Vagina (tissue), 2 donors: ENCODE measurements at regions not wholly inside any gene's neighbourhood (a gene's known extent, or its start where the extent isn't known, plus 50 kb on each side); places are given as distances from the start of the nearest gene placed in this dataset.

Experiments used
- DNase-seq, 2 donors: peaks; one replicate each; pipeline ENCODE4 v3.0.0-alpha.2; 2017; ENCODE audit errors: extremely low spot score in 2 of 2
- H3K27ac ChIP-seq: fragments of 200-600 bp; sonication (generic); one replicate; pipeline ENCODE4 v1.5.1; 2019
- H3K27me3 ChIP-seq: fragments of 200-600 bp; sonication (generic); one replicate; pipeline ENCODE4 v1.5.1; 2019
- H3K36me3 ChIP-seq, 2 donors: fragments of 200-600 bp; sonication (generic); one replicate each; pipeline ENCODE4 v1.5.1; 2017 to 2019
- H3K4me1 ChIP-seq: fragments of 200-600 bp; sonication (generic); one replicate; pipeline ENCODE4 v1.5.1; 2019
- H3K4me3 ChIP-seq, 2 donors: fragments of 200-600 bp; sonication (generic); 1 replicate in 1 of 2; 2 replicates in 1 of 2; pipeline ENCODE4 v1.5.1; 2016 to 2019
- H3K9me3 ChIP-seq: fragments of 200-600 bp; sonication (generic); one replicate; pipeline ENCODE4 v1.5.1; 2019
- POLR2A ChIP-seq, 2 donors: fragments of 450-650 bp; IDR thresholded peaks; one replicate each; pipeline ENCODE4 v1.6.1; 2017; ENCODE audit warnings: antibody characterized with exemption in 2 of 2, mild to moderate bottlenecking in 2 of 2, moderate library complexity in 2 of 2
- POLR2AphosphoS5 ChIP-seq, 2 donors: sonication (generic); formaldehyde crosslinking; IDR thresholded peaks; one replicate each; pipeline ENCODE4 v1.9.0; 2017; ENCODE audit warnings: antibody characterized with exemption in 2 of 2, mild to moderate bottlenecking in 2 of 2, low read depth in 1 of 2; ENCODE audit not compliant: insufficient read depth in 1 of 2
- intact Hi-C: fragments of 100-400 bp; cut with DNase I; formaldehyde crosslinking; loops from one replicate; pipeline ENCODE4 v1.15.1; 2023
- TF ChIP-seq, protein P1 (sequence below), 3 experiments: fragments of 450-650 bp in 2 of 3; fragments of 200-600 bp in 1 of 3; sonication (generic) in 1 of 3; IDR thresholded peaks; one replicate each; pipeline ENCODE4 v1.5.1; 2017 to 2019; ENCODE audit warnings: antibody characterized with exemption in 3 of 3, mild to moderate bottlenecking in 2 of 3, moderate library complexity in 2 of 3

DNA sequence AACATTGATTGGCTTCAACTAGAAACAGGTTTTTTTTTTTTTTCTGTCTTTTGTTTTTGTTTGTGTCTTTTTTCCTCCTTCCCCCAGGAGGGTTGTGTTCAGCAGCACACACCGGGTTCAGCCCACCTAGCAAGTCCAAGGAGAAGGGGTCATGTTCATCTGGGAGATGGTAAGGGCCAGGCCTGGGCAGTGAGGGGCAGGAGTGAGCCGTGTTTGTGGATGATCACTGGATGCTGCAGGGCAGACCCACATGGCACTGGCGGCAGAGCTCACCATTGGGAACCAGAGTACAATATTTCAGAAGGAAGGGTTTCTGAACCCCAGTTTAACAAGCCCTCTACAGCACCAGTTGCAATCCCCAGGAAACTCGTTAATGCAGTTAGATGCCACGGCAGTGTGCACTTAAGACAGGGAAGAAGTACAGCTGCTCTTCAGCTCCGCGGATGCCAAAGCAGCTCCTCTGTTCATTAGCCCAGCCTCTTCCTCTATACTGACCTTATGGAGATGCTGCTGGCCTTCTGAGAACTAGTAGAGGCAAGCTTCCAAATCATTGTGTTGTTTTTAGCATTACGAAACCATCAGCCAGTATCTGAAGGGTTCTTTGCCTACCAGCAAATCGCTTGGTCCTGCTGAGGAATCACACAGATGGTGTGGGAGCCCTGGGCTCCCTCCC lies 508.2 kb upstream of the WWC1 start:
- DNase-seq, result no peak
- intact Hi-C loops, result no loop called here
- peaks cover 6% of the 10 kb centered on the region for H3K4me1 ChIP-seq
- H3K4me3 ChIP-seq, result no peak overlapping the region
- H3K9me3 ChIP-seq, result no peaks in the 10 kb centered on the region
- TF ChIP-seq POLR2A (IDR thresholded peaks at IDR 0.05) (no peak), POLR2AphosphoS5 (IDR thresholded peaks at IDR 0.05; ENCODE audit: insufficient read depth in 1 of 2, low read depth in 1 of 2) (no peak)
- TF ChIP-seq, protein P1, sequence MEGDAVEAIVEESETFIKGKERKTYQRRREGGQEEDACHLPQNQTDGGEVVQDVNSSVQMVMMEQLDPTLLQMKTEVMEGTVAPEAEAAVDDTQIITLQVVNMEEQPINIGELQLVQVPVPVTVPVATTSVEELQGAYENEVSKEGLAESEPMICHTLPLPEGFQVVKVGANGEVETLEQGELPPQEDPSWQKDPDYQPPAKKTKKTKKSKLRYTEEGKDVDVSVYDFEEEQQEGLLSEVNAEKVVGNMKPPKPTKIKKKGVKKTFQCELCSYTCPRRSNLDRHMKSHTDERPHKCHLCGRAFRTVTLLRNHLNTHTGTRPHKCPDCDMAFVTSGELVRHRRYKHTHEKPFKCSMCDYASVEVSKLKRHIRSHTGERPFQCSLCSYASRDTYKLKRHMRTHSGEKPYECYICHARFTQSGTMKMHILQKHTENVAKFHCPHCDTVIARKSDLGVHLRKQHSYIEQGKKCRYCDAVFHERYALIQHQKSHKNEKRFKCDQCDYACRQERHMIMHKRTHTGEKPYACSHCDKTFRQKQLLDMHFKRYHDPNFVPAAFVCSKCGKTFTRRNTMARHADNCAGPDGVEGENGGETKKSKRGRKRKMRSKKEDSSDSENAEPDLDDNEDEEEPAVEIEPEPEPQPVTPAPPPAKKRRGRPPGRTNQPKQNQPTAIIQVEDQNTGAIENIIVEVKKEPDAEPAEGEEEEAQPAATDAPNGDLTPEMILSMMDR (IDR thresholded peaks at IDR 0.05), result no peak
- no peak overlapping the region for H3K27ac ChIP-seq
- H3K36me3 ChIP-seq, result no peaks in the 10 kb centered on the region
- H3K27me3 ChIP-seq, result no peaks in the 10 kb centered on the region

DNA sequence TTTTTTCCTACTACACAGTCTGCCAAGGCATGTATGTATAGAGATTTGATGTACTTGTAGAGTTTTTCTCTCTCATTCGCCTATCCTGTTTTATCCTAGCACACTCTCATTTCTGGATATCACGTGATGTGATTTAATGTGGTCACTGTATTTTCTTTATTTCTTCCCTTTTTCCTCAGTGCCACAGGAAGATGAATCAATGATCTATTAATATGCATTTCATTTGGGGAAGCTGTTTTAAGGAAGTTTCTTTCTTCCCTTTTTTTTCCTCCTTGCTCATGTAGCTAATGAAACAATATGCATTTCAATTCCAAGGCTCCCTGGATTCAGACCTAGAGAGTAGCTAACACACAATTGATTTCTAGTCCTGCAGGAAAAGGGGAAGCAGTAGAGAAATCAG lies 506.3 kb upstream of the WWC1 start:
- intact Hi-C loops, result no loop called here

DNA sequence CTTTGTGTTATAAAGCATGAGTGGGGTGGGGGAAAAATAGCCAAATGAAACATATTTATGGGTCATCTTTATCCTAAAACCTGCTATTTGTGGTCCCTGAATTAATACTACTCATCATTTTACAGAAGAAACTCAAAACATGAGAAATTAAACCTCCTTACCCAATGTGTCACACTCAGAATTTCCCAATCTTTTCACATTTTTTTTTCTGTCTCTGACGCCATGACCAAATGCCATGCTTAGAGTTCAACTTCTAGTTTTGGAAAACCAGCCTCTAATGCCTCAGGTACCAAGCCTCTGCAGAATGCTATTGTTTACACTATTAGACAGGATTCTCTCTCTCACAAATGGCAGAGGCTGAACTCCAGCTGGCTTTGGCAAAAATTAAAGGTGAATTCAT lies 505.5 kb upstream of the WWC1 start:
- intact Hi-C loops, result no loop called here

More for the DNA sequence above, 506.3 kb upstream of the WWC1 start:
- Histone ChIP-seq H3K4me3 (no peak overlapping the region), H3K4me1 (peaks cover 6% of the 10 kb centered on the region), H3K27me3 (no peaks in the 10 kb centered on the region), H3K27ac (no peak overlapping the region), H3K9me3 (no peaks in the 10 kb centered on the region), H3K36me3 (no peaks in the 10 kb centered on the region)
- TF ChIP-seq, protein P1 (IDR thresholded peaks at IDR 0.05), result no peak
- TF ChIP-seq POLR2A (IDR thresholded peaks at IDR 0.05) (no peak), POLR2AphosphoS5 (IDR thresholded peaks at IDR 0.05; ENCODE audit: insufficient read depth in 1 of 2, low read depth in 1 of 2) (no peak)
- no peak for DNase-seq

DNA sequence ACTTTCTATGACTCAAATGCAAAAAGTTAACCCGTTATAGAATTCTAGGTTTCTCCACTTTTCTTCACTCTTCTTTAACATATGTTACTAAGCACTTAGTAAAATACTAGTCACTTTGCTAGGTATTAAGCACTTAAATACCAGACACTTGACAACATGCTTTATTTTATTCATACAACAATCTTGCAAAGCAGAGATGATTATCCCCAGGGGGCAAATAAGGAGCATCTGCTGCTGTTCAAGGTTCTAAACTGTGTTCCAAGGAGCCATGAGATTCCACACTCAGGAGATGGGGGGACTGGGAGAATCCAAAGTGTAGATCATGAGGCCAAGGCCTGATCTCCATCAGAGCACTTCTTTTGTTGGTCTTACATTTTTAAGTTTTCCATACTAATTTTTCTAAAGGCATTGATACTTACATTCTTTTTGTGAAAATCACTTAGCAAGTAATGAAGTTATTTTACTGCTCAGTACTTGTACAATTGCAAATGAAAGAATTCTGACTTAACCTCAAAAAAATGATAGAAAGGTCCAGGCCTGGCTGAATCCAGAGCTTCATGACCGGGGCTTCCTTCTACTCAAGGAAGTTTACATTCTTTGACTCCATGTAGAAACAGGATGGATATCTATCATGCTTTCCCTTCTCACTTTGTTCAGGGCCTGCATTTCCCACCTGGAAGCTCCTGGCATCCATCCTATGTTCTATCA lies 504.4 kb upstream of the WWC1 start:
- H3K36me3 ChIP-seq, result no peaks in the 10 kb centered on the region
- no peak overlapping the region for H3K27ac ChIP-seq
- no peaks in the 10 kb centered on the region for H3K27me3 ChIP-seq
- DNase-seq, result no peak
- no peak overlapping the region for H3K4me3 ChIP-seq
- intact Hi-C loops, result no loop called here
- peaks cover 6% of the 10 kb centered on the region for H3K4me1 ChIP-seq
- no peak for TF ChIP-seq POLR2AphosphoS5 (IDR thresholded peaks at IDR 0.05; ENCODE audit: insufficient read depth in 1 of 2, low read depth in 1 of 2)
- no peak for TF ChIP-seq POLR2A (IDR thresholded peaks at IDR 0.05)
- TF ChIP-seq, protein P1 (IDR thresholded peaks at IDR 0.05), result no peak
- no peaks in the 10 kb centered on the region for H3K9me3 ChIP-seq

More for the DNA sequence above, 505.5 kb upstream of the WWC1 start:
- DNase-seq, result no peak
- TF ChIP-seq, protein P1 (IDR thresholded peaks at IDR 0.05), result no peak
- TF ChIP-seq POLR2AphosphoS5 (IDR thresholded peaks at IDR 0.05; ENCODE audit: insufficient read depth in 1 of 2, low read depth in 1 of 2) (no peak), POLR2A (IDR thresholded peaks at IDR 0.05) (no peak)
- Histone ChIP-seq H3K4me3 (no peak overlapping the region), H3K9me3 (no peaks in the 10 kb centered on the region), H3K27me3 (no peaks in the 10 kb centered on the region), H3K4me1 (peaks cover 6% of the 10 kb centered on the region), H3K36me3 (no peaks in the 10 kb centered on the region), H3K27ac (no peak overlapping the region)

DNA sequence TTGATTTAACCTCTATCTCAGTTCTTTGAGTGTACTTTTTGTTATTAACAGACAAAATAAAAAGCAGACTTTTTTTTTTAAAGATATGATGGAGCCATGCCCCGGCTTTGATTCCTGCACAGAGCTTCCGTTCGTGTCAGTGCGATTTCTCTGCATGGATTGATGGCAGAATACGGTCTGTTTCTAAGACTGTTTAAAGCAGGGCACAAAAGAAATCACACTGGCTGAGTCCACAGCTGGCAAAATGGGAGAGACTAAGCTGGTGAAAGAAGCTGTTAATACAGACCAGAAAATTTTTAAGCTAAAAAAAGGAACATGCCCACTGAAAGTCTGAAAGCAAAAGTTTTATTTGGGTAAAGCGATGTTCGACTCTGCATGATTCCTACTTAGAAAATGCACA lies 501.4 kb upstream of the WWC1 start:
- no peak overlapping the region for H3K4me3 ChIP-seq
- H3K4me1 ChIP-seq, result no peaks in the 10 kb centered on the region
- intact Hi-C loops, result no loop called here
- H3K27ac ChIP-seq, result no peak overlapping the region
- no peak for TF ChIP-seq POLR2AphosphoS5 (IDR thresholded peaks at IDR 0.05; ENCODE audit: insufficient read depth in 1 of 2, low read depth in 1 of 2)
- TF ChIP-seq, protein P1 (IDR thresholded peaks at IDR 0.05), result no peak
- no peak for TF ChIP-seq POLR2A (IDR thresholded peaks at IDR 0.05)
- no peaks in the 10 kb centered on the region for H3K36me3 ChIP-seq
- DNase-seq, result no peak
- no peaks in the 10 kb centered on the region for H3K9me3 ChIP-seq
- H3K27me3 ChIP-seq, result no peaks in the 10 kb centered on the region
